Effector memory CD4-positive, alpha-beta T cell (primary cell): ENCODE measurements at regions not wholly inside any gene's neighbourhood (a gene's known extent, or its start where the extent isn't known, plus 50 kb on each side); places are given as distances from the start of the nearest gene placed in this dataset.
"Not testable (repeated sequence)": the region's sequence is repeated elsewhere in the genome, so short reads cannot be mapped to it uniquely, and the experiment has no call there.

Source experiments
- DNase-seq, 3 donors: peaks; one replicate each; pipeline ENCODE4 v3.0.0-alpha.2; 2020
- H3K27ac ChIP-seq: 2 replicates; pipeline ENCODE4 v1.7.0; 2013; ENCODE audit warnings: mild to moderate bottlenecking, low read length, moderate library complexity; ENCODE audit not compliant: insufficient read depth, poor library complexity, severe bottlenecking
- H3K27me3 ChIP-seq: replicated peaks from 2 replicates; pipeline ENCODE4 v1.7.0; 2013; ENCODE audit warnings: mild to moderate bottlenecking, low read length; ENCODE audit not compliant: insufficient read depth, control insufficient read depth, poor library complexity, severe bottlenecking
- H3K36me3 ChIP-seq: 2 replicates; pipeline ENCODE4 v1.7.0; 2013; ENCODE audit warnings: mild to moderate bottlenecking, low read length, moderate library complexity; ENCODE audit not compliant: control insufficient read depth, insufficient read depth
- H3K4me1 ChIP-seq: 2 replicates; pipeline ENCODE4 v1.7.0; 2013; ENCODE audit warnings: low read length, mild to moderate bottlenecking; ENCODE audit not compliant: control insufficient read depth, insufficient read depth, poor library complexity, severe bottlenecking
- H3K4me3 ChIP-seq: 2 replicates; pipeline ENCODE4 v1.7.0; 2013; ENCODE audit warnings: low read length, low read depth, mild to moderate bottlenecking; ENCODE audit not compliant: insufficient read depth, poor library complexity, severe bottlenecking
- H3K9me3 ChIP-seq: 2 replicates; pipeline ENCODE4 v1.7.0; 2013; ENCODE audit warnings: mild to moderate bottlenecking, low read length, moderate library complexity; ENCODE audit not compliant: control insufficient read depth

- Histone ChIP-seq H3K27ac (no peak overlapping the region), H3K9me3 (no peaks in the 10 kb centered on the region), H3K4me1 (no peaks in the 10 kb centered on the region), H3K27me3 (no peaks in the 10 kb centered on the region), H3K36me3 (no peaks in the 10 kb centered on the region), H3K4me3 (no peak overlapping the region)
- DNase-seq, result no peak
Measured at GRCh38 chr5:152187668-152188067, 217.4 kb downstream of the NMUR2 start.

- Histone ChIP-seq H3K9me3 (no peaks in the 10 kb centered on the region), H3K4me1 (no peaks in the 10 kb centered on the region), H3K4me3 (no peak overlapping the region), H3K27ac (no peak overlapping the region), H3K36me3 (no peaks in the 10 kb centered on the region), H3K27me3 (no peaks in the 10 kb centered on the region)
- DNase-seq, result no peak
Measured at GRCh38 chr5:152185547-152186245, 219.4 kb downstream of the NMUR2 start.

GRCh38 chr5:152184266-152184665 is 220.8 kb downstream of the NMUR2 start:
- no peaks in the 10 kb centered on the region for H3K27me3 ChIP-seq
- DNase-seq, result no peak
- H3K9me3 ChIP-seq, result no peaks in the 10 kb centered on the region
- no peak overlapping the region for H3K4me3 ChIP-seq
- no peaks in the 10 kb centered on the region for H3K36me3 ChIP-seq
- no peaks in the 10 kb centered on the region for H3K4me1 ChIP-seq
- no peak overlapping the region for H3K27ac ChIP-seq

GRCh38 chr5:152181461-152181860 is 223.6 kb downstream of the NMUR2 start:
- Histone ChIP-seq H3K36me3 (no peaks in the 10 kb centered on the region), H3K4me1 (no peaks in the 10 kb centered on the region), H3K9me3 (no peaks in the 10 kb centered on the region), H3K27ac (no peak overlapping the region), H3K4me3 (no peak overlapping the region), H3K27me3 (no peaks in the 10 kb centered on the region)
- no peak for DNase-seq

- H3K4me1 ChIP-seq, result no peaks in the 10 kb centered on the region
- no peaks in the 10 kb centered on the region for H3K36me3 ChIP-seq
- no peaks in the 10 kb centered on the region for H3K27me3 ChIP-seq
- DNase-seq, result no peak
- no peak overlapping the region for H3K4me3 ChIP-seq
- H3K9me3 ChIP-seq, result no peaks in the 10 kb centered on the region
- H3K27ac ChIP-seq, result no peak overlapping the region
Measured at GRCh38 chr5:152178350-152178699, 226.8 kb downstream of the NMUR2 start.

GRCh38 chr5:152177626-152178349 is 227.3 kb downstream of the NMUR2 start:
- no peaks in the 10 kb centered on the region for H3K4me1 ChIP-seq
- H3K27me3 ChIP-seq, result no peaks in the 10 kb centered on the region
- no peak for DNase-seq
- no peaks in the 10 kb centered on the region for H3K36me3 ChIP-seq
- no peak overlapping the region for H3K27ac ChIP-seq
- no peaks in the 10 kb centered on the region for H3K9me3 ChIP-seq
- no peak overlapping the region for H3K4me3 ChIP-seq

GRCh38 chr5:152171888-152172287 is 233.2 kb downstream of the NMUR2 start:
- H3K4me3 ChIP-seq, result no peak overlapping the region

GRCh38 chr5:152170350-152170749 is 234.7 kb downstream of the NMUR2 start:
- H3K27ac ChIP-seq, result no peak overlapping the region
- no peaks in the 10 kb centered on the region for H3K9me3 ChIP-seq
- H3K4me1 ChIP-seq, result no peaks in the 10 kb centered on the region
- H3K4me3 ChIP-seq, result no peak overlapping the region
- H3K36me3 ChIP-seq, result no peaks in the 10 kb centered on the region
- no peaks in the 10 kb centered on the region for H3K27me3 ChIP-seq
- DNase-seq, result no peak

More at GRCh38 chr5:152171888-152172287, 233.2 kb downstream of the NMUR2 start:
- Histone ChIP-seq H3K4me1 (no peaks in the 10 kb centered on the region), H3K27ac (no peak overlapping the region), H3K9me3 (no peaks in the 10 kb centered on the region), H3K36me3 (no peaks in the 10 kb centered on the region), H3K27me3 (no peaks in the 10 kb centered on the region)
- DNase-seq, result no peak

GRCh38 chr5:152164860-152165259 is 240.2 kb upstream of the GLRA1 start:
- Histone ChIP-seq H3K36me3 (no peaks in the 10 kb centered on the region), H3K27ac (no peak overlapping the region), H3K9me3 (no peaks in the 10 kb centered on the region), H3K4me3 (no peak overlapping the region), H3K27me3 (no peaks in the 10 kb centered on the region), H3K4me1 (peaks cover under 1% of the 10 kb centered on the region)
- no peak for DNase-seq

- H3K36me3 ChIP-seq, H3K27ac ChIP-seq, H3K27me3 ChIP-seq, H3K9me3 ChIP-seq, H3K4me1 ChIP-seq, DNase-seq, H3K4me3 ChIP-seq: not testable (repeated sequence)
Measured at GRCh38 chr5:152159894-152160293, 235.2 kb upstream of the GLRA1 start.
